HCT116 (cell line): ENCODE measurements at regions not wholly inside any gene's neighbourhood (a gene's known extent, or its start where the extent isn't known, plus 50 kb on each side); places are given as distances from the start of the nearest gene placed in this dataset.

Source experiments
- ATAC-seq: fragments of 200-7000 bp; cut with Tn5 transposase; 2 replicates; pipeline ENCODE4 v1.9.1; 2020; ENCODE audit warnings: mild to moderate bottlenecking, moderate library complexity
- BruUV-seq: library from RNA; stranded (reverse); fragments of 400-500 nt; replicated peaks from 2 replicates; lab custom pipeline; 2021; lab: Mats Ljungman, UMichigan
- CTCF ChIA-PET: fragments of 300-600 bp; sonication (Branson Sonifier 250); formaldehyde crosslinking; loops from one replicate; lab custom pipeline; 2021; ENCODE audit warnings: antibody characterized with exemption; lab: Charles Lee
- POLR2A ChIA-PET: fragments of 300-600, 350-600 bp; sonication (Branson Sonifier 250); formaldehyde crosslinking; loops from one replicate; lab custom pipeline; 2021; ENCODE audit warnings: antibody characterized with exemption; lab: Charles Lee
- RAD21 ChIA-PET, 2 experiments: fragments of 300-600 bp; sonication (Branson Sonifier 250); formaldehyde crosslinking; loops; one replicate each; lab custom pipeline; 2023; ENCODE audit warnings: low total read pairs in 2 of 2; ENCODE audit not compliant: uncharacterized antibody in 2 of 2, unreplicated experiment in 2 of 2, low non-redundant PET in 1 of 2; lab: Charles Lee
- DNase-seq: peaks from one replicate; pipeline ENCODE4 v3.0.0-alpha.2; 2010; ENCODE audit warnings: low read depth, low spot score
- H2AFZ ChIP-seq: fragments of 200-600 bp; shearing (Covaris generic), sonication (generic); 2 replicates; pipeline ENCODE4 v1.6.1; 2017; ENCODE audit warnings: low read depth, mixed run types, mixed read lengths, antibody characterized with exemption, low read length; ENCODE audit not compliant: poor library complexity, severe bottlenecking
- H3K27ac ChIP-seq: 2 replicates; pipeline ENCODE4 v1.5.1; 2012; ENCODE audit warnings: low read depth, low read length
- H3K27me3 ChIP-seq: fragments of 200-600 bp; sonication (generic); 2 replicates; pipeline ENCODE4 v1.6.1; 2016; ENCODE audit warnings: mixed run types, low read length, mixed read lengths; ENCODE audit not compliant: insufficient read depth
- H3K36me3 ChIP-seq, 2 experiments: fragments of 200-500 bp in 1 of 2; fragments of 200-600 bp in 1 of 2; sonication (Bioruptor generic) in 1 of 2; sonication (generic) in 1 of 2; 2 replicates each; pipeline versions ENCODE4 v1.5.1 to v1.6.1; 2014 to 2016; ENCODE audit warnings: low read length in 2 of 2, inconsistent platforms in 1 of 2, mixed read lengths in 1 of 2, mixed run types in 1 of 2; ENCODE audit not compliant: insufficient read depth in 2 of 2, control insufficient read depth in 1 of 2
- H3K4me1 ChIP-seq, 2 experiments: fragments of 200-600 bp in 1 of 2; sonication (generic) in 1 of 2; 2 replicates each; pipeline versions ENCODE4 v1.5.1 to v1.6.1; 2012 to 2017; ENCODE audit warnings: low read length in 2 of 2, inconsistent platforms in 1 of 2, mild to moderate bottlenecking in 1 of 2, mixed read lengths in 1 of 2, mixed run types in 1 of 2, moderate library complexity in 1 of 2; ENCODE audit not compliant: insufficient read depth in 2 of 2, control insufficient read depth in 1 of 2
- H3K4me2 ChIP-seq: fragments of 200-600 bp; sonication (generic); 2 replicates; pipeline ENCODE4 v1.6.1; 2017; ENCODE audit warnings: mixed run types, low read length, mixed read lengths
- H3K4me3 ChIP-seq, 2 experiments: fragments of 200-600 bp in 1 of 2; sonication (generic) in 1 of 2; replicated peaks in 1 of 2; 2 replicates each; pipeline ENCODE4 v1.5.1; 2011 to 2016; ENCODE audit warnings: low read length in 2 of 2, control low read depth in 1 of 2, low read depth in 1 of 2, mild to moderate bottlenecking in 1 of 2, mixed read lengths in 1 of 2, mixed run types in 1 of 2
- H3K79me2 ChIP-seq: fragments of 200-600 bp; sonication (generic); 2 replicates; pipeline ENCODE4 v1.6.1; 2017; ENCODE audit warnings: mild to moderate bottlenecking, mixed run types, low read length, moderate library complexity, mixed read lengths; ENCODE audit not compliant: insufficient read depth
- H3K9ac ChIP-seq: fragments of 200-600 bp; sonication (generic); 2 replicates; pipeline ENCODE4 v1.6.1; 2016; ENCODE audit warnings: low read length, mixed read lengths
- H3K9me2 ChIP-seq: fragments of 200-600 bp; sonication (generic), shearing (Covaris generic); 2 replicates; pipeline ENCODE4 v1.6.1; 2017; ENCODE audit warnings: mixed run types, mild to moderate bottlenecking, moderate library complexity; ENCODE audit not compliant: insufficient read depth
- H3K9me3 ChIP-seq, 2 experiments: fragments of 200-500 bp in 1 of 2; fragments of 200-600 bp in 1 of 2; sonication (Bioruptor generic) in 1 of 2; sonication (generic) in 1 of 2; 2 replicates each; pipeline ENCODE4 v1.6.1; 2014 to 2017; ENCODE audit warnings: low read length in 2 of 2, mixed read lengths in 2 of 2, inconsistent platforms in 1 of 2, low read depth in 1 of 2, mild to moderate bottlenecking in 1 of 2, mixed run types in 1 of 2, moderate library complexity in 1 of 2; ENCODE audit not compliant: control insufficient read depth in 1 of 2, insufficient read depth in 1 of 2
- H4K20me1 ChIP-seq: fragments of 200-600 bp; sonication (generic), shearing (Covaris generic); 2 replicates; pipeline ENCODE4 v1.6.1; 2017; ENCODE audit warnings: mixed run types, mild to moderate bottlenecking, moderate library complexity; ENCODE audit not compliant: insufficient read depth
- CBX3 ChIP-seq: IDR thresholded peaks from 2 replicates; pipeline ENCODE4 v1.6.1; 2012; ENCODE audit warnings: low read depth
- CEBPB ChIP-seq: IDR thresholded peaks from 2 replicates; pipeline ENCODE4 v1.6.1; 2012; ENCODE audit warnings: low read depth
- EZH2 ChIP-seq: fragments of 200-600 bp; sonication (generic); IDR thresholded peaks from 2 replicates; pipeline ENCODE4 v1.6.1; 2017; ENCODE audit warnings: antibody characterized with exemption, mixed run types
- FOSL1 ChIP-seq: IDR thresholded peaks from 2 replicates; pipeline ENCODE4 v1.6.1; 2012; ENCODE audit warnings: low read depth
- JUND ChIP-seq: IDR thresholded peaks from 2 replicates; pipeline ENCODE4 v1.6.1; 2012
- POLR2A ChIP-seq: IDR thresholded peaks from 2 replicates; pipeline ENCODE4 v1.7.0; 2011; ENCODE audit warnings: borderline replicate concordance; ENCODE audit not compliant: insufficient read depth, insufficient read length; ENCODE audit errors: extremely low read depth
- POLR2AphosphoS5 ChIP-seq: IDR thresholded peaks from 2 replicates; pipeline ENCODE4 v1.6.1; 2011; ENCODE audit warnings: mild to moderate bottlenecking, low read depth, low read length, moderate library complexity
- SP1 ChIP-seq: IDR thresholded peaks from 2 replicates; pipeline ENCODE4 v1.6.1; 2012; ENCODE audit warnings: low read depth
- SRF ChIP-seq: IDR thresholded peaks from 2 replicates; pipeline ENCODE4 v1.6.1; 2012; ENCODE audit warnings: low read depth
- TCF7L2 ChIP-seq: IDR thresholded peaks from 2 replicates; pipeline ENCODE4 v1.7.0; 2011; ENCODE audit warnings: borderline replicate concordance, inconsistent platforms; ENCODE audit not compliant: insufficient read depth, insufficient read length; ENCODE audit errors: extremely low read depth
- ZFX ChIP-seq: fragments of 450-650 bp; IDR thresholded peaks from 2 replicates; pipeline ENCODE4 v1.6.1; 2017
- ZNF274 ChIP-seq: fragments of 200-500 bp; sonication (Bioruptor generic); IDR thresholded peaks from 2 replicates; pipeline ENCODE4 v1.6.1; 2014; ENCODE audit warnings: mild to moderate bottlenecking, low read depth, low read length, inconsistent platforms
- intact Hi-C: fragments of 100-400 bp; cut with micrococcal nuclease; formaldehyde crosslinking; loops from 2 replicates; pipeline ENCODE4 v1.10.0; 2022
- TF ChIP-seq, protein P1 (sequence below): IDR thresholded peaks from 2 replicates; pipeline ENCODE4 v1.6.1; 2012; ENCODE audit warnings: low read depth
- TF ChIP-seq, protein P2 (sequence below): IDR thresholded peaks from 2 replicates; pipeline ENCODE4 v1.6.1; 2012
- TF ChIP-seq, protein P3 (sequence below): IDR thresholded peaks from 2 replicates; pipeline ENCODE4 v1.6.1; 2012
- TF ChIP-seq, protein P4 (sequence below), 3 experiments: fragments of 200-600 bp in 1 of 3; sonication (generic) in 1 of 3; IDR thresholded peaks in 2 of 3; conservative IDR thresholded peaks in 1 of 3; 2 replicates each; pipeline ENCODE4 v1.5.1; 2012 to 2017; ENCODE audit warnings: low read depth in 2 of 3, low read length in 2 of 3, antibody characterized with exemption in 1 of 3, borderline replicate concordance in 1 of 3, control low read depth in 1 of 3, mild to moderate bottlenecking in 1 of 3, mixed read lengths in 1 of 3, mixed run types in 1 of 3, moderate library complexity in 1 of 3; ENCODE audit not compliant: insufficient read depth in 1 of 3
- TF ChIP-seq, protein P5 (sequence below): IDR thresholded peaks from 2 replicates; pipeline ENCODE4 v1.6.1; 2011; ENCODE audit warnings: mild to moderate bottlenecking, low read length, moderate library complexity; ENCODE audit not compliant: insufficient replicate concordance; ENCODE audit errors: extremely low read depth

DNA sequence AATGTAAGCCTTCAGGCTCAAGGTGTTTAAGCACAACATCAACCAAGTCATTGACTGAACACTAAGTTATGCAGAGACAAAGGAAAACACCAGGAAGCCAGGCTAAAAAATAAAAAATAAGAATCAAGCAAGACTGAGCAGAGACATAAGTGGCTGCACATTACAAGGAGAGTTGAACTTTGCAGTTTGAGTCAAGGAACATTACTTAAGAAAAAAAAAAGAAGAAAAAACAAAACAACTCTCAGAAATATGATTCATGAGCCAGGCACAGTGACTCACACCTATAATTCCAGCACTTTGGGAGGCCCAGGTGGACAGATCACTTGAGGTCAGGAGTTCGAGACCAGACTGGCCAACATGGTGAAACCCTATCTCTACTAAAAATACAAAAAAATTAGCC is 168.1 kb downstream of the C16orf95 start:
- no peaks in the 10 kb centered on the region for H3K79me2 ChIP-seq
- H2AFZ ChIP-seq, result no peak overlapping the region
- H3K9ac ChIP-seq, result no peak overlapping the region
- CTCF ChIA-PET, result no interaction called here
- H3K27me3 ChIP-seq, result no peaks in the 10 kb centered on the region
- TF ChIP-seq ZFX (no peak), POLR2A (no peak), FOSL1 (0 out of 2 replicates have a peak, but pooled peaks have one; percentile 38), TCF7L2 (no peak), EZH2 (no peak), CEBPB (no peak), JUND (0 out of 2 replicates have a peak, but pooled peaks have one; percentile 22), SP1 (no peak), SRF (no peak), POLR2AphosphoS5 (no peak), ZNF274 (no peak), CBX3 (no peak)
- TF ChIP-seq, protein P1, sequence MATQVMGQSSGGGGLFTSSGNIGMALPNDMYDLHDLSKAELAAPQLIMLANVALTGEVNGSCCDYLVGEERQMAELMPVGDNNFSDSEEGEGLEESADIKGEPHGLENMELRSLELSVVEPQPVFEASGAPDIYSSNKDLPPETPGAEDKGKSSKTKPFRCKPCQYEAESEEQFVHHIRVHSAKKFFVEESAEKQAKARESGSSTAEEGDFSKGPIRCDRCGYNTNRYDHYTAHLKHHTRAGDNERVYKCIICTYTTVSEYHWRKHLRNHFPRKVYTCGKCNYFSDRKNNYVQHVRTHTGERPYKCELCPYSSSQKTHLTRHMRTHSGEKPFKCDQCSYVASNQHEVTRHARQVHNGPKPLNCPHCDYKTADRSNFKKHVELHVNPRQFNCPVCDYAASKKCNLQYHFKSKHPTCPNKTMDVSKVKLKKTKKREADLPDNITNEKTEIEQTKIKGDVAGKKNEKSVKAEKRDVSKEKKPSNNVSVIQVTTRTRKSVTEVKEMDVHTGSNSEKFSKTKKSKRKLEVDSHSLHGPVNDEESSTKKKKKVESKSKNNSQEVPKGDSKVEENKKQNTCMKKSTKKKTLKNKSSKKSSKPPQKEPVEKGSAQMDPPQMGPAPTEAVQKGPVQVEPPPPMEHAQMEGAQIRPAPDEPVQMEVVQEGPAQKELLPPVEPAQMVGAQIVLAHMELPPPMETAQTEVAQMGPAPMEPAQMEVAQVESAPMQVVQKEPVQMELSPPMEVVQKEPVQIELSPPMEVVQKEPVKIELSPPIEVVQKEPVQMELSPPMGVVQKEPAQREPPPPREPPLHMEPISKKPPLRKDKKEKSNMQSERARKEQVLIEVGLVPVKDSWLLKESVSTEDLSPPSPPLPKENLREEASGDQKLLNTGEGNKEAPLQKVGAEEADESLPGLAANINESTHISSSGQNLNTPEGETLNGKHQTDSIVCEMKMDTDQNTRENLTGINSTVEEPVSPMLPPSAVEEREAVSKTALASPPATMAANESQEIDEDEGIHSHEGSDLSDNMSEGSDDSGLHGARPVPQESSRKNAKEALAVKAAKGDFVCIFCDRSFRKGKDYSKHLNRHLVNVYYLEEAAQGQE, result no peak
- TF ChIP-seq, protein P2, sequence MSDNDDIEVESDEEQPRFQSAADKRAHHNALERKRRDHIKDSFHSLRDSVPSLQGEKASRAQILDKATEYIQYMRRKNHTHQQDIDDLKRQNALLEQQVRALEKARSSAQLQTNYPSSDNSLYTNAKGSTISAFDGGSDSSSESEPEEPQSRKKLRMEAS, result no peak
- TF ChIP-seq, protein P3, sequence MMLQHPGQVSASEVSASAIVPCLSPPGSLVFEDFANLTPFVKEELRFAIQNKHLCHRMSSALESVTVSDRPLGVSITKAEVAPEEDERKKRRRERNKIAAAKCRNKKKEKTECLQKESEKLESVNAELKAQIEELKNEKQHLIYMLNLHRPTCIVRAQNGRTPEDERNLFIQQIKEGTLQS, result no peak
- TF ChIP-seq, protein P4, sequence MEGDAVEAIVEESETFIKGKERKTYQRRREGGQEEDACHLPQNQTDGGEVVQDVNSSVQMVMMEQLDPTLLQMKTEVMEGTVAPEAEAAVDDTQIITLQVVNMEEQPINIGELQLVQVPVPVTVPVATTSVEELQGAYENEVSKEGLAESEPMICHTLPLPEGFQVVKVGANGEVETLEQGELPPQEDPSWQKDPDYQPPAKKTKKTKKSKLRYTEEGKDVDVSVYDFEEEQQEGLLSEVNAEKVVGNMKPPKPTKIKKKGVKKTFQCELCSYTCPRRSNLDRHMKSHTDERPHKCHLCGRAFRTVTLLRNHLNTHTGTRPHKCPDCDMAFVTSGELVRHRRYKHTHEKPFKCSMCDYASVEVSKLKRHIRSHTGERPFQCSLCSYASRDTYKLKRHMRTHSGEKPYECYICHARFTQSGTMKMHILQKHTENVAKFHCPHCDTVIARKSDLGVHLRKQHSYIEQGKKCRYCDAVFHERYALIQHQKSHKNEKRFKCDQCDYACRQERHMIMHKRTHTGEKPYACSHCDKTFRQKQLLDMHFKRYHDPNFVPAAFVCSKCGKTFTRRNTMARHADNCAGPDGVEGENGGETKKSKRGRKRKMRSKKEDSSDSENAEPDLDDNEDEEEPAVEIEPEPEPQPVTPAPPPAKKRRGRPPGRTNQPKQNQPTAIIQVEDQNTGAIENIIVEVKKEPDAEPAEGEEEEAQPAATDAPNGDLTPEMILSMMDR (IDR thresholded peaks at IDR 0.05 in 2 of 3, conservative IDR thresholded peaks at IDR 0.05 in 1 of 3; ENCODE audit: borderline replicate concordance in 1 of 3, insufficient read depth in 1 of 3, low read depth in 2 of 3, low read length in 2 of 3), result no peak
- TF ChIP-seq, protein P5, sequence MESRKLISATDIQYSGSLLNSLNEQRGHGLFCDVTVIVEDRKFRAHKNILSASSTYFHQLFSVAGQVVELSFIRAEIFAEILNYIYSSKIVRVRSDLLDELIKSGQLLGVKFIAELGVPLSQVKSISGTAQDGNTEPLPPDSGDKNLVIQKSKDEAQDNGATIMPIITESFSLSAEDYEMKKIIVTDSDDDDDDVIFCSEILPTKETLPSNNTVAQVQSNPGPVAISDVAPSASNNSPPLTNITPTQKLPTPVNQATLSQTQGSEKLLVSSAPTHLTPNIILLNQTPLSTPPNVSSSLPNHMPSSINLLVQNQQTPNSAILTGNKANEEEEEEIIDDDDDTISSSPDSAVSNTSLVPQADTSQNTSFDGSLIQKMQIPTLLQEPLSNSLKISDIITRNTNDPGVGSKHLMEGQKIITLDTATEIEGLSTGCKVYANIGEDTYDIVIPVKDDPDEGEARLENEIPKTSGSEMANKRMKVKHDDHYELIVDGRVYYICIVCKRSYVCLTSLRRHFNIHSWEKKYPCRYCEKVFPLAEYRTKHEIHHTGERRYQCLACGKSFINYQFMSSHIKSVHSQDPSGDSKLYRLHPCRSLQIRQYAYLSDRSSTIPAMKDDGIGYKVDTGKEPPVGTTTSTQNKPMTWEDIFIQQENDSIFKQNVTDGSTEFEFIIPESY, result no peak
- no peak overlapping the region for H3K4me3 ChIP-seq
- DNase-seq, result no peak
- peaks cover 8 to 9% of the 10 kb centered on the region in 2 experiments; a peak in 2 of 4 replicates for H3K9me3 ChIP-seq
- H3K27ac ChIP-seq, result no peak overlapping the region
- H3K9me2 ChIP-seq, result no peaks in the 10 kb centered on the region
- no peaks in the 10 kb centered on the region for H3K36me3 ChIP-seq
- RAD21 ChIA-PET, result no interaction called here
- intact Hi-C loops, result no loop called here
- no peak for ATAC-seq
- BruUV-seq, result no TSS peak
- peaks cover 13 to 28% of the 10 kb centered on the region in 2 experiments for H3K4me1 ChIP-seq
- POLR2A ChIA-PET, result no interaction called here
- peak overlapping the region; percentile 13; the same call in 1 of the 2 replicates for H3K4me2 ChIP-seq
- H4K20me1 ChIP-seq, result no peaks in the 10 kb centered on the region
